GM12878 (cell line): ENCODE measurements at regions not wholly inside any gene's neighbourhood (a gene's known extent, or its start where the extent isn't known, plus 50 kb on each side); places are given as distances from the start of the nearest gene placed in this dataset.

Experiments used
- BMI1 ChIP-seq: fragments of 450-650 bp; IDR thresholded peaks from 2 replicates; pipeline ENCODE4 v1.6.1; 2016; ENCODE audit warnings: mild to moderate bottlenecking, moderate library complexity, borderline replicate concordance
- HCFC1 ChIP-seq: fragments of 150-350 bp; IDR thresholded peaks from 2 replicates; pipeline ENCODE4 v1.6.1; 2014; ENCODE audit warnings: low read length
- KAT2A ChIP-seq: conservative IDR thresholded peaks from 2 replicates; pipeline ENCODE4 v1.6.1; 2011; ENCODE audit warnings: low read depth, low read length; ENCODE audit not compliant: control insufficient read depth
- NR2C1 ChIP-seq: fragments of 450-650 bp; IDR thresholded peaks from 2 replicates; pipeline ENCODE4 v1.6.1; 2017; ENCODE audit warnings: antibody characterized with exemption, mild to moderate bottlenecking, moderate library complexity
- TARDBP ChIP-seq: IDR thresholded peaks from 2 replicates; pipeline ENCODE4 v1.6.1; 2016; ENCODE audit warnings: borderline replicate concordance
- TCF3 ChIP-seq: IDR thresholded peaks from 2 replicates; pipeline ENCODE4 v1.6.1; 2012; ENCODE audit warnings: low read depth, mild to moderate bottlenecking, low read length, borderline replicate concordance; ENCODE audit not compliant: insufficient read depth
- ZNF274 ChIP-seq: IDR thresholded peaks from one replicate; pipeline ENCODE4 v1.8.0; 2011; ENCODE audit not compliant: insufficient read length, insufficient read depth
- TF ChIP-seq, protein P1 (sequence below): IDR thresholded peaks from 2 replicates; pipeline ENCODE4 v1.6.1; 2012; ENCODE audit warnings: improper control_type of control experiment, low read depth, low read length; ENCODE audit not compliant: insufficient replicate concordance
- TF ChIP-seq, protein P2 (sequence below): IDR thresholded peaks from 2 replicates; pipeline ENCODE4 v1.6.1; 2012; ENCODE audit warnings: low read depth, low read length, improper control_type of control experiment
- TF ChIP-seq, protein P3 (sequence below): fragments of 450-650 bp; IDR thresholded peaks from 2 replicates; pipeline ENCODE4 v1.6.1; 2017; ENCODE audit warnings: low read depth, mild to moderate bottlenecking, moderate library complexity
- TF ChIP-seq, protein P4 (sequence below): fragments of 450-650 bp; IDR thresholded peaks from 2 replicates; pipeline ENCODE4 v1.6.1; 2017; ENCODE audit warnings: borderline replicate concordance
- TF ChIP-seq, protein P5 (sequence below): IDR thresholded peaks from 2 replicates; pipeline ENCODE4 v1.6.1; 2012; ENCODE audit warnings: low read depth, low read length, improper control_type of control experiment

DNA sequence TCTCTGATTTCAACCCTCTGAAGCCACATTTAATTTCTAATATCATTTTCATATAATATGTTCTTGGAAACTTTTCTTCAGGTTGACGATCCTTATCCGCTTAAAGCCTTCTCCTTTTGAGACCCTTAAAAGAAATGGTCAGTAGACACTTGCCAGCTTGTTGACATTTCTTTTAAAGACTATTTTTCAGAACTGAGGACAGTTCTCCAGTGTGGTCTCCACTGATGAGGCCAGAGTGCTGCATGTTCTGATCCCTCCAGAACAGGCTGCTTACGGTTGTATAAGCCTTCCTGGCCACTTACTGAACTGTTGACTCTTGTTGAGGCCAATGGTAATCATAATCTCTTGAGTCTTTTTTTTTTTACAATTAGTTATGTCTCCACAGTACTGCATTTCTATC lies 477.3 kb downstream of the FGF9 start (continued):
- TF ChIP-seq, protein P1, sequence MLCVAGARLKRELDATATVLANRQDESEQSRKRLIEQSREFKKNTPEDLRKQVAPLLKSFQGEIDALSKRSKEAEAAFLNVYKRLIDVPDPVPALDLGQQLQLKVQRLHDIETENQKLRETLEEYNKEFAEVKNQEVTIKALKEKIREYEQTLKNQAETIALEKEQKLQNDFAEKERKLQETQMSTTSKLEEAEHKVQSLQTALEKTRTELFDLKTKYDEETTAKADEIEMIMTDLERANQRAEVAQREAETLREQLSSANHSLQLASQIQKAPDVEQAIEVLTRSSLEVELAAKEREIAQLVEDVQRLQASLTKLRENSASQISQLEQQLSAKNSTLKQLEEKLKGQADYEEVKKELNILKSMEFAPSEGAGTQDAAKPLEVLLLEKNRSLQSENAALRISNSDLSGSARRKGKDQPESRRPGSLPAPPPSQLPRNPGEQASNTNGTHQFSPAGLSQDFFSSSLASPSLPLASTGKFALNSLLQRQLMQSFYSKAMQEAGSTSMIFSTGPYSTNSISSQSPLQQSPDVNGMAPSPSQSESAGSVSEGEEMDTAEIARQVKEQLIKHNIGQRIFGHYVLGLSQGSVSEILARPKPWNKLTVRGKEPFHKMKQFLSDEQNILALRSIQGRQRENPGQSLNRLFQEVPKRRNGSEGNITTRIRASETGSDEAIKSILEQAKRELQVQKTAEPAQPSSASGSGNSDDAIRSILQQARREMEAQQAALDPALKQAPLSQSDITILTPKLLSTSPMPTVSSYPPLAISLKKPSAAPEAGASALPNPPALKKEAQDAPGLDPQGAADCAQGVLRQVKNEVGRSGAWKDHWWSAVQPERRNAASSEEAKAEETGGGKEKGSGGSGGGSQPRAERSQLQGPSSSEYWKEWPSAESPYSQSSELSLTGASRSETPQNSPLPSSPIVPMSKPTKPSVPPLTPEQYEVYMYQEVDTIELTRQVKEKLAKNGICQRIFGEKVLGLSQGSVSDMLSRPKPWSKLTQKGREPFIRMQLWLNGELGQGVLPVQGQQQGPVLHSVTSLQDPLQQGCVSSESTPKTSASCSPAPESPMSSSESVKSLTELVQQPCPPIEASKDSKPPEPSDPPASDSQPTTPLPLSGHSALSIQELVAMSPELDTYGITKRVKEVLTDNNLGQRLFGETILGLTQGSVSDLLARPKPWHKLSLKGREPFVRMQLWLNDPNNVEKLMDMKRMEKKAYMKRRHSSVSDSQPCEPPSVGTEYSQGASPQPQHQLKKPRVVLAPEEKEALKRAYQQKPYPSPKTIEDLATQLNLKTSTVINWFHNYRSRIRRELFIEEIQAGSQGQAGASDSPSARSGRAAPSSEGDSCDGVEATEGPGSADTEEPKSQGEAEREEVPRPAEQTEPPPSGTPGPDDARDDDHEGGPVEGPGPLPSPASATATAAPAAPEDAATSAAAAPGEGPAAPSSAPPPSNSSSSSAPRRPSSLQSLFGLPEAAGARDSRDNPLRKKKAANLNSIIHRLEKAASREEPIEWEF = no peak
- TF ChIP-seq, protein P2, sequence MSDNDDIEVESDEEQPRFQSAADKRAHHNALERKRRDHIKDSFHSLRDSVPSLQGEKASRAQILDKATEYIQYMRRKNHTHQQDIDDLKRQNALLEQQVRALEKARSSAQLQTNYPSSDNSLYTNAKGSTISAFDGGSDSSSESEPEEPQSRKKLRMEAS = no peak
- TF ChIP-seq KAT2A = no peak
- TF ChIP-seq BMI1 = no peak
- TF ChIP-seq ZNF274 = no peak
- TF ChIP-seq, protein P3, sequence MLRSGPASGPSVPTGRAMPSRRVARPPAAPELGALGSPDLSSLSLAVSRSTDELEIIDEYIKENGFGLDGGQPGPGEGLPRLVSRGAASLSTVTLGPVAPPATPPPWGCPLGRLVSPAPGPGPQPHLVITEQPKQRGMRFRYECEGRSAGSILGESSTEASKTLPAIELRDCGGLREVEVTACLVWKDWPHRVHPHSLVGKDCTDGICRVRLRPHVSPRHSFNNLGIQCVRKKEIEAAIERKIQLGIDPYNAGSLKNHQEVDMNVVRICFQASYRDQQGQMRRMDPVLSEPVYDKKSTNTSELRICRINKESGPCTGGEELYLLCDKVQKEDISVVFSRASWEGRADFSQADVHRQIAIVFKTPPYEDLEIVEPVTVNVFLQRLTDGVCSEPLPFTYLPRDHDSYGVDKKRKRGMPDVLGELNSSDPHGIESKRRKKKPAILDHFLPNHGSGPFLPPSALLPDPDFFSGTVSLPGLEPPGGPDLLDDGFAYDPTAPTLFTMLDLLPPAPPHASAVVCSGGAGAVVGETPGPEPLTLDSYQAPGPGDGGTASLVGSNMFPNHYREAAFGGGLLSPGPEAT = no peak
- no peak for TF ChIP-seq HCFC1
- TF ChIP-seq, protein P4, sequence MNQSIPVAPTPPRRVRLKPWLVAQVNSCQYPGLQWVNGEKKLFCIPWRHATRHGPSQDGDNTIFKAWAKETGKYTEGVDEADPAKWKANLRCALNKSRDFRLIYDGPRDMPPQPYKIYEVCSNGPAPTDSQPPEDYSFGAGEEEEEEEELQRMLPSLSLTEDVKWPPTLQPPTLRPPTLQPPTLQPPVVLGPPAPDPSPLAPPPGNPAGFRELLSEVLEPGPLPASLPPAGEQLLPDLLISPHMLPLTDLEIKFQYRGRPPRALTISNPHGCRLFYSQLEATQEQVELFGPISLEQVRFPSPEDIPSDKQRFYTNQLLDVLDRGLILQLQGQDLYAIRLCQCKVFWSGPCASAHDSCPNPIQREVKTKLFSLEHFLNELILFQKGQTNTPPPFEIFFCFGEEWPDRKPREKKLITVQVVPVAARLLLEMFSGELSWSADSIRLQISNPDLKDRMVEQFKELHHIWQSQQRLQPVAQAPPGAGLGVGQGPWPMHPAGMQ = no peak
- TF ChIP-seq NR2C1 = no peak
- TF ChIP-seq, protein P5, sequence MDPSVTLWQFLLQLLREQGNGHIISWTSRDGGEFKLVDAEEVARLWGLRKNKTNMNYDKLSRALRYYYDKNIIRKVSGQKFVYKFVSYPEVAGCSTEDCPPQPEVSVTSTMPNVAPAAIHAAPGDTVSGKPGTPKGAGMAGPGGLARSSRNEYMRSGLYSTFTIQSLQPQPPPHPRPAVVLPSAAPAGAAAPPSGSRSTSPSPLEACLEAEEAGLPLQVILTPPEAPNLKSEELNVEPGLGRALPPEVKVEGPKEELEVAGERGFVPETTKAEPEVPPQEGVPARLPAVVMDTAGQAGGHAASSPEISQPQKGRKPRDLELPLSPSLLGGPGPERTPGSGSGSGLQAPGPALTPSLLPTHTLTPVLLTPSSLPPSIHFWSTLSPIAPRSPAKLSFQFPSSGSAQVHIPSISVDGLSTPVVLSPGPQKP = no peak
- no peak for TF ChIP-seq TCF3
- TF ChIP-seq TARDBP = no peak
